DND-41 (cell line): ENCODE measurements at regions not wholly inside any gene's neighbourhood (a gene's known extent, or its start where the extent isn't known, plus 50 kb on each side); places are given as distances from the start of the nearest gene placed in this dataset.

Experiments
- CTCF ChIP-seq: IDR thresholded peaks from 2 replicates; pipeline ENCODE4 v1.5.1; 2012; ENCODE audit warnings: borderline replicate concordance, low read length, moderate library complexity, mild to moderate bottlenecking; ENCODE audit not compliant: poor library complexity, severe bottlenecking; ENCODE audit errors: extremely low read depth
- EZH2 ChIP-seq: IDR thresholded peaks from 3 replicates; pipeline ENCODE4 v1.6.1; 2012; ENCODE audit warnings: borderline replicate concordance, low read depth, mild to moderate bottlenecking, moderate library complexity, low read length, inconsistent platforms; ENCODE audit not compliant: severe bottlenecking

DNA sequence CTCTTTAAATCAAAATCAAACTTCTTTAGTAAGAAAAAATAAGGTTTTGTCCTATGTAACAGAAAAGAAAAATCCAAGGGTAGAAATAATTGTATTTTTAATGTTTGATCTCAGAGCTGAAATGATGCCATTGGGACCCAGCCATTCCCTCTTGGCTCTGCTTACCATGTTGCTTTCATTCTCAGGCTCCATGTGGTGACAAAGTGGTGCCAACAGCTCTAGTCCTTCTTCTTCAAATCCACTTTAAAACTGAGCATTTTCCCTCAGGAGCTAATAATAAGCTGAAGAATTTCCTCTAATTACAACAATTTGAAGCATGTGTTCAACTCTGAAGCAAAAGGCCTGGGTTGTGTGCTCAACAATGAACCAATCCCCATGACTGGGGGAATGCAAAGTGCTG, 327.9 kb downstream of the EN1 start:
- TF ChIP-seq CTCF (no peak), EZH2 (no peak)
